ENCODE measurements at regions not wholly inside any gene's neighbourhood (a gene's known extent, or its start where the extent isn't known, plus 50 kb on each side); places are given as distances from the start of the nearest gene placed in this dataset.

DNA sequence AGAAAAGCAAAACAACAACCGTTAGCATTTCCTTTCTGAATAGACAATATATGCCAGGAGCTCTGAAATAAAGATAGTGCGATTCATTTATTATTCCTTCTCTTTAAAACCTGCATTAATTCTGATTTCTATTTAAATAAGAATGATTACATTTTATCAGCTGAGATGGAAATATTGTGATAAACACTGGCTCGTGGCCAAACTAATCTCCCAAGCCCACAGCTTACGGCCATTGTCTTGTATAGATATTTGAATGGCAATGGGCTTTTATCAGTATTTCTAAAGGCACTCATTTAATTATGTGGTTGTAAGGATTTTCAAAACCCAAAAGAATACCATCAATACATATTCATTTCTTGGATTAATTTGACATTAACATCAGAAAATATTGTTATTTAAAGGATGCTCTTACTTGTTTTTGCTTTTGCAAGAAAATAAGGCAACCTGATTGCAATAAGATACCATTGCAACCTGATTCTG is 123.7 kb upstream of the IRX5 start (continued):
- TF ChIP-seq, protein P1, sequence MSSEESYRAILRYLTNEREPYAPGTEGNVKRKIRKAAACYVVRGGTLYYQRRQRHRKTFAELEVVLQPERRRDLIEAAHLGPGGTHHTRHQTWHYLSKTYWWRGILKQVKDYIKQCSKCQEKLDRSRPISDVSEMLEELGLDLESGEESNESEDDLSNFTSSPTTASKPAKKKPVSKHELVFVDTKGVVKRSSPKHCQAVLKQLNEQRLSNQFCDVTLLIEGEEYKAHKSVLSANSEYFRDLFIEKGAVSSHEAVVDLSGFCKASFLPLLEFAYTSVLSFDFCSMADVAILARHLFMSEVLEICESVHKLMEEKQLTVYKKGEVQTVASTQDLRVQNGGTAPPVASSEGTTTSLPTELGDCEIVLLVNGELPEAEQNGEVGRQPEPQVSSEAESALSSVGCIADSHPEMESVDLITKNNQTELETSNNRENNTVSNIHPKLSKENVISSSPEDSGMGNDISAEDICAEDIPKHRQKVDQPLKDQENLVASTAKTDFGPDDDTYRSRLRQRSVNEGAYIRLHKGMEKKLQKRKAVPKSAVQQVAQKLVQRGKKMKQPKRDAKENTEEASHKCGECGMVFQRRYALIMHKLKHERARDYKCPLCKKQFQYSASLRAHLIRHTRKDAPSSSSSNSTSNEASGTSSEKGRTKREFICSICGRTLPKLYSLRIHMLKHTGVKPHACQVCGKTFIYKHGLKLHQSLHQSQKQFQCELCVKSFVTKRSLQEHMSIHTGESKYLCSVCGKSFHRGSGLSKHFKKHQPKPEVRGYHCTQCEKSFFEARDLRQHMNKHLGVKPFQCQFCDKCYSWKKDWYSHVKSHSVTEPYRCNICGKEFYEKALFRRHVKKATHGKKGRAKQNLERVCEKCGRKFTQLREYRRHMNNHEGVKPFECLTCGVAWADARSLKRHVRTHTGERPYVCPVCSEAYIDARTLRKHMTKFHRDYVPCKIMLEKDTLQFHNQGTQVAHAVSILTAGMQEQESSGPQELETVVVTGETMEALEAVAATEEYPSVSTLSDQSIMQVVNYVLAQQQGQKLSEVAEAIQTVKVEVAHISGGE (tag by site-specific recombination; conservative IDR thresholded peaks at IDR 0.05; ENCODE audit: low read depth) = no peak

DNA sequence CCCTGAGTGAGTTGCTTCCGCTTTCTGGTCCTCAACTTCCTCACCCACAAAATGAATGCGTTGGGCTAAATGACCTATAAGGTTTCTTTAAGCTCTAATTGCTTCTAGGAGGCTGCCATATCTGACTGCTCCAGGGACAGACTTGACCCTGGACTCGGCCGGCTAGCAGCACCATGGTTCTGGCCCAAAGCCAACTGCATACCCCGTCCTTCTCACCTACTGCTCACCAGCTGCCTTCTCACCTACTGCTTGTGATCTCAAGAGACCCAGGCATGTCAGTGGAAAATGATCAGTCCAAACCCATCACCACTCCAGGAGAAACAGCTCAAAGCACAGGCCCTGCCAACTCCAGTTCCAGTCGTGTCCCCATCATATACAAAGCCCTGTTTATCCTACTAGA is 124.3 kb upstream of the IRX5 start:
- Histone ChIP-seq H3K36me3 (ENCODE audit: control insufficient read depth in 2 of 2, insufficient read depth in 1 of 2, low read length in 2 of 2) (no peaks in the 10 kb centered on the region), H3K4me3 (ENCODE audit: low read depth, low read length) (no peak overlapping the region), H3K27ac (ENCODE audit: extremely low read depth, low read depth, low read length) (no peak overlapping the region), H3K4me1 (ENCODE audit: control insufficient read depth, insufficient read depth, low read length) (no peaks in the 10 kb centered on the region), H3K9me3 (ENCODE audit: control insufficient read depth, insufficient read depth, low read depth, low read length) (no peaks in the 10 kb centered on the region)
- POLR2A ChIA-PET = no interaction called here
- TF ChIP-seq FEZF1 (tag by site-specific recombination; IDR thresholded peaks at IDR 0.05) (no peak), ZNF624 (tag by site-specific recombination; IDR thresholded peaks at IDR 0.05) (no peak), GLIS1 (tag by site-specific recombination; IDR thresholded peaks at IDR 0.05) (no peak), WT1 (tag by site-specific recombination; IDR thresholded peaks at IDR 0.05) (no peak), ZNF785 (tag by site-specific recombination; IDR thresholded peaks at IDR 0.05) (no peak), ZNF350 (tag by site-specific recombination; IDR thresholded peaks at IDR 0.05) (no peak), ZNF48 (tag by site-specific recombination; IDR thresholded peaks at IDR 0.05) (no peak), GLI2 (tag by site-specific recombination; IDR thresholded peaks at IDR 0.05; ENCODE audit: borderline replicate concordance, low read depth) (no peak), ZNF184 (tag by site-specific recombination; IDR thresholded peaks at IDR 0.05) (no peak), ZBTB1 (tag by site-specific recombination; IDR thresholded peaks at IDR 0.05) (no peak), ZNF423 (tag by site-specific recombination; IDR thresholded peaks at IDR 0.05) (no peak)
- TF ChIP-seq, protein P2, sequence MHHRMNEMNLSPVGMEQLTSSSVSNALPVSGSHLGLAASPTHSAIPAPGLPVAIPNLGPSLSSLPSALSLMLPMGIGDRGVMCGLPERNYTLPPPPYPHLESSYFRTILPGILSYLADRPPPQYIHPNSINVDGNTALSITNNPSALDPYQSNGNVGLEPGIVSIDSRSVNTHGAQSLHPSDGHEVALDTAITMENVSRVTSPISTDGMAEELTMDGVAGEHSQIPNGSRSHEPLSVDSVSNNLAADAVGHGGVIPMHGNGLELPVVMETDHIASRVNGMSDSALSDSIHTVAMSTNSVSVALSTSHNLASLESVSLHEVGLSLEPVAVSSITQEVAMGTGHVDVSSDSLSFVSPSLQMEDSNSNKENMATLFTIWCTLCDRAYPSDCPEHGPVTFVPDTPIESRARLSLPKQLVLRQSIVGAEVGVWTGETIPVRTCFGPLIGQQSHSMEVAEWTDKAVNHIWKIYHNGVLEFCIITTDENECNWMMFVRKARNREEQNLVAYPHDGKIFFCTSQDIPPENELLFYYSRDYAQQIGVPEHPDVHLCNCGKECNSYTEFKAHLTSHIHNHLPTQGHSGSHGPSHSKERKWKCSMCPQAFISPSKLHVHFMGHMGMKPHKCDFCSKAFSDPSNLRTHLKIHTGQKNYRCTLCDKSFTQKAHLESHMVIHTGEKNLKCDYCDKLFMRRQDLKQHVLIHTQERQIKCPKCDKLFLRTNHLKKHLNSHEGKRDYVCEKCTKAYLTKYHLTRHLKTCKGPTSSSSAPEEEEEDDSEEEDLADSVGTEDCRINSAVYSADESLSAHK (tag by site-specific recombination; IDR thresholded peaks at IDR 0.05) = no peak
- CTCF ChIA-PET = interaction anchor here (0.6 kb wide), 2 partner anchors 17 to 536 kb away, joined by 3 read pairs; no protein-coding TSS in a partner anchor

DNA sequence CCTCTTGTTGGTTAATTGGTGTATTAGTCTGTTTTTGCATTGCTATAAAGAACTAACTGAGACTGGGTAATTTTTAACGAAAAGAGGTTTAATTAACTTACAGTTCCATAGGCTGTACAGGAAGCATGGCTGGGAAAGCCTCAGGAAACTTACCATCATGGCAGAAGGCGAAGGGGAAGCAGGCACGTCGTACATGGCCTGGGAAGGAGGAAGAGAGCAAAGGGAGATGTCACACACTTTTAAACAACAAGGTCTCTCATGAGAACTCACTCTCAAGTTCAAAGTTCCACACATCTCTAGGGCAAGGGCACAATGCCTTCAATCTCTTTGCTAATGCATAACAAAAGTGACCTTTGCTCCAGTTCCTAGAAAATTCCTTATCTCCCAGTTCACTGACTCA is 125.0 kb upstream of the IRX5 start:
- H3K4me3 ChIP-seq (ENCODE audit: low read depth, low read length) = no peak overlapping the region
- CTCF ChIA-PET = no interaction called here
- no peak overlapping the region for H3K27ac ChIP-seq (ENCODE audit: extremely low read depth, low read depth, low read length)
- POLR2A ChIA-PET = no interaction called here
- TF ChIP-seq OVOL3 (tag by site-specific recombination; IDR thresholded peaks at IDR 0.05) (no peak), ZNF530 (tag by site-specific recombination; IDR thresholded peaks at IDR 0.05; ENCODE audit: low read depth) (no peak), ZFP3 (tag by site-specific recombination; IDR thresholded peaks at IDR 0.05; ENCODE audit: low read depth) (no peak), FEZF1 (tag by site-specific recombination; IDR thresholded peaks at IDR 0.05) (no peak), ZNF585B (tag by site-specific recombination; IDR thresholded peaks at IDR 0.05) (no peak), ZNF394 (tag by site-specific recombination; IDR thresholded peaks at IDR 0.05; ENCODE audit: borderline replicate concordance) (no peak), ZNF48 (tag by site-specific recombination; IDR thresholded peaks at IDR 0.05) (no peak), PRDM1 (tag by site-specific recombination; IDR thresholded peaks at IDR 0.05) (no peak), ZNF555 (tag by site-specific recombination; conservative IDR thresholded peaks at IDR 0.05) (no peak), ZBTB48 (tag by site-specific recombination; IDR thresholded peaks at IDR 0.05) (no peak), SCRT1 (tag by site-specific recombination; IDR thresholded peaks at IDR 0.05; ENCODE audit: borderline replicate concordance) (no peak)
- TF ChIP-seq, protein P3, sequence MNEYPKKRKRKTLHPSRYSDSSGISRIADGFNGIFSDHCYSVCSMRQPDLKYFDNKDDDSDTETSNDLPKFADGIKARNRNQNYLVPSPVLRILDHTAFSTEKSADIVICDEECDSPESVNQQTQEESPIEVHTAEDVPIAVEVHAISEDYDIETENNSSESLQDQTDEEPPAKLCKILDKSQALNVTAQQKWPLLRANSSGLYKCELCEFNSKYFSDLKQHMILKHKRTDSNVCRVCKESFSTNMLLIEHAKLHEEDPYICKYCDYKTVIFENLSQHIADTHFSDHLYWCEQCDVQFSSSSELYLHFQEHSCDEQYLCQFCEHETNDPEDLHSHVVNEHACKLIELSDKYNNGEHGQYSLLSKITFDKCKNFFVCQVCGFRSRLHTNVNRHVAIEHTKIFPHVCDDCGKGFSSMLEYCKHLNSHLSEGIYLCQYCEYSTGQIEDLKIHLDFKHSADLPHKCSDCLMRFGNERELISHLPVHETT (tag by site-specific recombination; IDR thresholded peaks at IDR 0.05) = no peak
- TF ChIP-seq, protein P4, sequence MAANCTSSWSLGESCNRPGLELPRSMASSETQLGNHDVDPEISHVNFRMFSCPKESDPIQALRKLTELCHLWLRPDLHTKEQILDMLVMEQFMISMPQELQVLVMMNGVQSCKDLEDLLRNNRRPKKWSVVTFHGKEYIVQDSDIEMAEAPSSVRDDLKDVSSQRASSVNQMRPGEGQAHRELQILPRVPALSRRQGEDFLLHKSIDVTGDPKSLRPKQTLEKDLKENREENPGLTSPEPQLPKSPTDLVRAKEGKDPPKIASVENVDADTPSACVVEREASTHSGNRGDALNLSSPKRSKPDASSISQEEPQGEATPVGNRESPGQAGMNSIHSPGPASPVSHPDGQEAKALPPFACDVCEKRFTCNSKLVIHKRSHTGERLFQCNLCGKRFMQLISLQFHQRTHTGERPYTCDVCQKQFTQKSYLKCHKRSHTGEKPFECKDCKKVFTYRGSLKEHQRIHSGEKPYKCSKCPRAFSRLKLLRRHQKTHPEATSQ (tag by site-specific recombination; IDR thresholded peaks at IDR 0.05) = no peak
- H3K36me3 ChIP-seq (ENCODE audit: control insufficient read depth in 2 of 2, insufficient read depth in 1 of 2, low read length in 2 of 2) = no peaks in the 10 kb centered on the region
- no peaks in the 10 kb centered on the region for H3K9me3 ChIP-seq (ENCODE audit: control insufficient read depth, insufficient read depth, low read depth, low read length)
- no peaks in the 10 kb centered on the region for H3K4me1 ChIP-seq (ENCODE audit: control insufficient read depth, insufficient read depth, low read length)
